GM18870 (cell line): ENCODE measurements at regions not wholly inside any gene's neighbourhood (a gene's known extent, or its start where the extent isn't known, plus 50 kb on each side); places are given as distances from the start of the nearest gene placed in this dataset.

Experiments used
- ATAC-seq: cut with Tn5 transposase; IDR thresholded peaks from one replicate; pipeline ENCODE4 v1.9.1; 2021; ENCODE audit warnings: moderate library complexity; ENCODE audit not compliant: unreplicated experiment

GRCh38 chr15:94177112-94177511 is 54.2 kb upstream of the MCTP2 start:
- ATAC-seq, result no peak

- ATAC-seq, result no peak
Measured at GRCh38 chr15:94175420-94175819, 55.9 kb upstream of the MCTP2 start.

GRCh38 chr15:94174399-94174802 is 57.0 kb upstream of the MCTP2 start:
- peak; percentile 96 for ATAC-seq

GRCh38 chr15:94168250-94168649 is 63.1 kb upstream of the MCTP2 start:
- ATAC-seq, result no peak

GRCh38 chr15:94164971-94165370 is 66.4 kb upstream of the MCTP2 start:
- no peak for ATAC-seq

GRCh38 chr15:94164202-94164807 is 67.1 kb upstream of the MCTP2 start:
- ATAC-seq, result peak; percentile 57

GRCh38 chr15:94162939-94163338 is 68.4 kb upstream of the MCTP2 start:
- ATAC-seq, result no peak

- ATAC-seq, result no peak
Measured at GRCh38 chr15:94154255-94154654, 77.1 kb upstream of the MCTP2 start.

- no peak for ATAC-seq
Measured at GRCh38 chr15:94145046-94145445, 86.3 kb upstream of the MCTP2 start.

- ATAC-seq, result no peak
Measured at GRCh38 chr15:94141802-94142201, 89.6 kb upstream of the MCTP2 start.

- no peak for ATAC-seq
Measured at GRCh38 chr15:94135486-94136147, 95.7 kb upstream of the MCTP2 start.

- ATAC-seq, result no peak
Measured at GRCh38 chr15:94131875-94132274, 99.5 kb upstream of the MCTP2 start.

GRCh38 chr15:94130504-94130903 is 100.9 kb upstream of the MCTP2 start:
- no peak for ATAC-seq

- ATAC-seq, result no peak
Measured at GRCh38 chr15:94127006-94127405, 104.4 kb upstream of the MCTP2 start.

- no peak for ATAC-seq
Measured at GRCh38 chr15:94125698-94126097, 105.7 kb upstream of the MCTP2 start.

- ATAC-seq, result no peak
Measured at GRCh38 chr15:94125156-94125555, 106.2 kb upstream of the MCTP2 start.

GRCh38 chr15:94122516-94122915 is 108.8 kb upstream of the MCTP2 start:
- no peak for ATAC-seq

- peak; percentile 100 for ATAC-seq
Measured at GRCh38 chr15:94119923-94120775, 111.2 kb upstream of the MCTP2 start.

GRCh38 chr15:94119298-94119811 is 112.0 kb upstream of the MCTP2 start:
- no peak for ATAC-seq

- ATAC-seq, result no peak
Measured at GRCh38 chr15:94110476-94111130, 120.8 kb upstream of the MCTP2 start.

GRCh38 chr15:94107652-94108051 is 123.7 kb upstream of the MCTP2 start:
- ATAC-seq, result no peak
